Keratinocyte (primary cell): ENCODE measurements at regions not wholly inside any gene's neighbourhood (a gene's known extent, or its start where the extent isn't known, plus 50 kb on each side); places are given as distances from the start of the nearest gene placed in this dataset.
A peak's percentile ranks its signal among the peaks of the same experiment; 100 is the strongest.

Experiments used
- DNase-seq: peaks from one replicate; pipeline ENCODE4 v3.0.0-alpha.2; 2011; ENCODE audit warnings: low read depth, missing footprints, low spot score
- FAIRE-seq: peaks from 2 replicates; lab custom pipeline; 2011; peaks lifted over from hg19 to GRCh38; lab: Jason Lieb, UNC
- H2AFZ ChIP-seq: 2 replicates; pipeline ENCODE4 v1.6.0; 2012; ENCODE audit warnings: low read length, control low read depth, inconsistent platforms; ENCODE audit not compliant: control insufficient read depth
- H3K27ac ChIP-seq: 2 replicates; pipeline ENCODE4 v1.5.1; 2011; ENCODE audit warnings: low read length; ENCODE audit not compliant: control insufficient read depth, insufficient read depth
- H3K27me3 ChIP-seq: 3 replicates; pipeline ENCODE4 v1.6.0; 2011; ENCODE audit warnings: low read length; ENCODE audit not compliant: control insufficient read depth, insufficient read depth; ENCODE audit errors: extremely low read depth
- H3K36me3 ChIP-seq, 2 experiments: 2 replicates in 1 of 2; 3 replicates in 1 of 2; pipeline ENCODE4 v1.5.1; 2011; ENCODE audit warnings: low read length in 2 of 2, mild to moderate bottlenecking in 1 of 2; ENCODE audit not compliant: control insufficient read depth in 2 of 2, insufficient read depth in 2 of 2; ENCODE audit errors: extremely low read depth in 1 of 2
- H3K4me1 ChIP-seq: 3 replicates; pipeline ENCODE4 v1.5.1; 2011; ENCODE audit warnings: low read length; ENCODE audit not compliant: control insufficient read depth, insufficient read depth; ENCODE audit errors: extremely low read depth
- H3K4me2 ChIP-seq: 3 replicates; pipeline ENCODE4 v1.6.0; 2011; ENCODE audit warnings: low read depth, low read length; ENCODE audit not compliant: control insufficient read depth, insufficient read depth; ENCODE audit errors: extremely low read depth
- H3K4me3 ChIP-seq, 3 experiments: fragments of 200-600 bp in 1 of 3; sonication (generic) in 1 of 3; 2 replicates in 2 of 3; 3 replicates in 1 of 3; pipeline ENCODE4 v1.5.1; 2011 to 2016; ENCODE audit warnings: low read length in 3 of 3, mild to moderate bottlenecking in 3 of 3, control low read depth in 2 of 3, inconsistent platforms in 1 of 3, low read depth in 1 of 3, mixed read lengths in 1 of 3, mixed run types in 1 of 3, moderate library complexity in 1 of 3; ENCODE audit not compliant: control insufficient read depth in 2 of 3, insufficient read depth in 2 of 3; ENCODE audit errors: extremely low read depth in 1 of 3
- H3K79me2 ChIP-seq: 2 replicates; pipeline ENCODE4 v1.6.0; 2012; ENCODE audit warnings: low read length; ENCODE audit not compliant: control insufficient read depth, insufficient read depth
- H3K9ac ChIP-seq: 3 replicates; pipeline ENCODE4 v1.6.0; 2011; ENCODE audit warnings: low read length; ENCODE audit not compliant: control insufficient read depth, insufficient read depth; ENCODE audit errors: extremely low read depth
- H3K9me1 ChIP-seq: 3 replicates; pipeline ENCODE4 v1.6.0; 2011; ENCODE audit warnings: low read length; ENCODE audit not compliant: control insufficient read depth, insufficient read depth; ENCODE audit errors: extremely low read depth
- H3K9me3 ChIP-seq: 2 replicates; pipeline ENCODE4 v1.5.1; 2012; ENCODE audit warnings: low read depth, low read length; ENCODE audit not compliant: control insufficient read depth
- H4K20me1 ChIP-seq: 3 replicates; pipeline ENCODE4 v1.6.0; 2011; ENCODE audit warnings: low read length; ENCODE audit not compliant: control insufficient read depth, insufficient read depth; ENCODE audit errors: extremely low read depth
- CTCF ChIP-seq, 3 experiments: IDR thresholded peaks in 1 of 3; conservative IDR thresholded peaks in 1 of 3; optimal IDR thresholded peaks in 1 of 3; 2 replicates in 2 of 3; 3 replicates in 1 of 3; pipeline versions ENCODE3 to v1.5.1; 2011; ENCODE audit warnings: low read length in 3 of 3, mild to moderate bottlenecking in 3 of 3, moderate library complexity in 2 of 3, control low read depth in 1 of 3, inconsistent platforms in 1 of 3; ENCODE audit not compliant: insufficient read depth in 2 of 3; ENCODE audit errors: extremely low read depth in 1 of 3
- EZH2 ChIP-seq: IDR thresholded peaks from one replicate; pipeline ENCODE4 v1.6.1; 2012; ENCODE audit warnings: inconsistent platforms, mild to moderate bottlenecking, low read length, moderate library complexity
- dilution Hi-C: fragments of 300-500 bp; cut with MboI; formaldehyde crosslinking; loops from one replicate; pipeline ENCODE4 v1.7.0; 2020; ENCODE audit warnings: low sequenced_read_pairs; ENCODE audit not compliant: extremely low pct_ligation_motif_present

DNA sequence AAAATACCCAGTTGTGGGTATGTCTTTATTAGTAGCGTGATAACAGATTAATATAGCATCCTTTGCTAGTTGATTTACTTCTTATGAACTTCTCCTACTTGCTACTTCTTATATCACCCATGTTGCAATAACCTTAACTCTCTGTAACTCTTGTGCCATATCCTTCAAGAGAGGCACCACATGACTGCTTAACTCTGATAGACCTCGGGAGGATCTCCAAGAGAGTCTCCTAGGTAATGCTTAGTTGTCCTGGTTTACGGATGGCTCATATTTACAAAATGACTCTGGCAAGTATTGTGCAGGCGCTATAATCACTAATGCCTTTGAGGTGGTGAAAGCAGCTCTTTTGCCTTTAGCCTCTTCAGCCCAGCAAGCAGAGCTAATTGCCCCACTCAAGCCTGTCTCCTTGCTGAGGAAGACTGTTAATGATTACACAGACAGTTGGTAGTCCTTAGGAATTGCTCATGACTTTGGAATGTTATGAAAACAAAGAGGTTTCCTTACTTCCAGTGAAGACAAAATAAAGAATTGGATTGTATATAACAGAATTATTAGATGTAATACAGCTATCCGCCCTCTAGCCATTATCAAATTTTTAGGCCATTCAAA lies 1305.8 kb downstream of the PCDH7 start:
- Histone ChIP-seq H4K20me1 (no peaks in the 10 kb centered on the region), H3K9ac (no peak overlapping the region), H3K27ac (no peak overlapping the region), H3K4me3 (no peak overlapping the region), H3K9me3 (no peaks in the 10 kb centered on the region), H3K36me3 (no peaks in the 10 kb centered on the region), H3K27me3 (no peaks in the 10 kb centered on the region), H3K4me1 (no peaks in the 10 kb centered on the region), H3K9me1 (no peaks in the 10 kb centered on the region), H3K79me2 (no peaks in the 10 kb centered on the region), H3K4me2 (no peak overlapping the region), H2AFZ (no peak overlapping the region)
- peak; percentile 86 for FAIRE-seq
- dilution Hi-C loops, result no loop called here
- DNase-seq, result no peak
- no peak for TF ChIP-seq CTCF (optimal IDR thresholded peaks at IDR 0.05 in 1 of 3, IDR thresholded peaks at IDR 0.05 in 1 of 3, conservative IDR thresholded peaks at IDR 0.05 in 1 of 3; ENCODE audit: extremely low read depth in 1 of 3, insufficient read depth in 2 of 3, low read length in 3 of 3)
- no peak for TF ChIP-seq EZH2

GRCh38 chr4:32030406-32030805 lies 1310.2 kb downstream of the PCDH7 start:
- Histone ChIP-seq H3K4me1 (no peaks in the 10 kb centered on the region), H2AFZ (no peak overlapping the region), H3K9ac (no peak overlapping the region), H3K27me3 (no peaks in the 10 kb centered on the region), H3K4me3 (no peak overlapping the region), H3K27ac (no peak overlapping the region), H3K4me2 (no peak overlapping the region), H4K20me1 (no peaks in the 10 kb centered on the region), H3K9me1 (no peaks in the 10 kb centered on the region), H3K79me2 (no peaks in the 10 kb centered on the region), H3K36me3 (no peaks in the 10 kb centered on the region), H3K9me3 (no peaks in the 10 kb centered on the region)
- dilution Hi-C loops, result no loop called here
- FAIRE-seq (no peak), DNase-seq (no peak)
- no peak for TF ChIP-seq CTCF (optimal IDR thresholded peaks at IDR 0.05 in 1 of 3, IDR thresholded peaks at IDR 0.05 in 1 of 3, conservative IDR thresholded peaks at IDR 0.05 in 1 of 3; ENCODE audit: extremely low read depth in 1 of 3, insufficient read depth in 2 of 3, low read length in 3 of 3)
- no peak for TF ChIP-seq EZH2
